Tibial nerve (tissue), 4 donors: ENCODE measurements at regions not wholly inside any gene's neighbourhood (a gene's known extent, or its start where the extent isn't known, plus 50 kb on each side); places are given as distances from the start of the nearest gene placed in this dataset.

Experiments used
- CTCF ChIP-seq, 5 experiments: fragments of 200-600 bp in 3 of 5; fragments of 450-650 bp in 2 of 5; sonication (generic) in 3 of 5; IDR thresholded peaks; one replicate each; pipeline ENCODE4 v1.5.1; 2016 to 2019; ENCODE audit warnings: antibody characterized with exemption in 5 of 5, mild to moderate bottlenecking in 3 of 5, moderate library complexity in 2 of 5
- EP300 ChIP-seq, 2 donors: sonication (generic); formaldehyde crosslinking; IDR thresholded peaks; one replicate each; pipeline ENCODE4 v1.6.1; 2017; ENCODE audit warnings: antibody characterized with exemption in 2 of 2, mild to moderate bottlenecking in 1 of 2
- POLR2A ChIP-seq, 2 donors: fragments of 450-650 bp; IDR thresholded peaks; one replicate each; pipeline ENCODE4 v1.6.1; 2017; ENCODE audit warnings: antibody characterized with exemption in 2 of 2, mild to moderate bottlenecking in 2 of 2, moderate library complexity in 2 of 2

DNA sequence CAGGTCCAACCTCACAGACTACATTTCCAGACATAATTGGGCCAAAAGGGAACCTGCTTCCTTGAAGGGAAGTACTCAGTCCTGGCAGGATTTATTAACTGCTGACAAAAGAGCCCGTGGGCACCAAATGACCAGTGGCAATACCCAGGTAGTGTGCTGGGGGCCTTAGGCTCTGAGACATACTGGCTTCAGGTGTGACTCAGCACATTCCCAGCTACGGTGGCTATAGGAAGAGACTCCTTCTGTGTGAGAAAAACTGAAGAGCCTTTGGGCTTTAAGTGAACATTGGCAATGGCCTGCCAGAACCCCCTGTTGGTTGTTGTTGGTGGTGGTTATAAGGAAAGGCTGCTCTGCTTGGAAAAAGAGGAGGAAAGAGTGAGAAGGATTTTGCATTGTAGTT, 401.8 kb downstream of the KCNJ3 start:
- no peak for TF ChIP-seq CTCF (IDR thresholded peaks at IDR 0.05)
- no peak for TF ChIP-seq POLR2A (IDR thresholded peaks at IDR 0.05)
- no peak for TF ChIP-seq EP300 (IDR thresholded peaks at IDR 0.05)
